Nephron progenitor cell (in vitro differentiated cells): ENCODE measurements at regions not wholly inside any gene's neighbourhood (a gene's known extent, or its start where the extent isn't known, plus 50 kb on each side); places are given as distances from the start of the nearest gene placed in this dataset.
A peak's percentile ranks its signal among the peaks of the same experiment; 100 is the strongest.

Source experiments
- DNase-seq: peaks from one replicate; pipeline ENCODE4 v3.0.0; 2021
- H3K27ac Mint-ChIP-seq: 2 replicates; pipeline ENCODE4 v1.8.0; 2021; ENCODE audit warnings: mild to moderate bottlenecking, moderate library complexity, mixed read lengths
- H3K27me3 Mint-ChIP-seq: 2 replicates; pipeline ENCODE4 v1.8.0; 2021; ENCODE audit warnings: mild to moderate bottlenecking, low read depth, mixed read lengths; ENCODE audit not compliant: poor library complexity
- H3K36me3 Mint-ChIP-seq: 2 replicates; pipeline ENCODE4 v1.8.0; 2021; ENCODE audit warnings: low read depth, mixed read lengths
- H3K4me1 Mint-ChIP-seq: 2 replicates; pipeline ENCODE4 v1.8.0; 2021; ENCODE audit warnings: mixed read lengths
- H3K4me3 Mint-ChIP-seq: 2 replicates; pipeline ENCODE4 v1.8.0; 2021; ENCODE audit warnings: mild to moderate bottlenecking, moderate library complexity, mixed read lengths
- H3K9me3 Mint-ChIP-seq: 2 replicates; pipeline ENCODE4 v1.8.0; 2021; ENCODE audit warnings: mild to moderate bottlenecking, moderate library complexity, mixed read lengths
- CTCF ChIP-seq: fragments of 200-600 bp; sonication (generic); IDR thresholded peaks from 2 replicates; pipeline ENCODE4 v1.5.0; 2021; ENCODE audit warnings: antibody characterized with exemption

- Mint-ChIP-seq H3K27me3 (no peaks in the 10 kb centered on the region), H3K9me3 (peaks cover 7% of the 10 kb centered on the region), H3K36me3 (no peaks in the 10 kb centered on the region), H3K27ac (peak overlapping the region; percentile 93), H3K4me1 (peaks cover 28% of the 10 kb centered on the region), H3K4me3 (no peak overlapping the region)
- DNase-seq = no peak
- TF ChIP-seq CTCF = no peak
Observed at GRCh38 chr5:124948754-124949275, 202.4 kb upstream of the ZNF608 start.

- Mint-ChIP-seq H3K27me3 (no peaks in the 10 kb centered on the region), H3K4me3 (no peak overlapping the region), H3K9me3 (peaks cover 7% of the 10 kb centered on the region), H3K27ac (no peak overlapping the region), H3K4me1 (peaks cover 28% of the 10 kb centered on the region), H3K36me3 (no peaks in the 10 kb centered on the region)
- no peak for DNase-seq
- no peak for TF ChIP-seq CTCF
Observed at GRCh38 chr5:124949862-124950261, 203.4 kb upstream of the ZNF608 start.

- no peak for TF ChIP-seq CTCF
- no peak for DNase-seq
- H3K27me3 Mint-ChIP-seq = no peaks in the 10 kb centered on the region
- no peak overlapping the region for H3K4me3 Mint-ChIP-seq
- H3K27ac Mint-ChIP-seq = no peak overlapping the region
- H3K4me1 Mint-ChIP-seq = peaks cover 34% of the 10 kb centered on the region
- H3K36me3 Mint-ChIP-seq = no peaks in the 10 kb centered on the region
- H3K9me3 Mint-ChIP-seq = peaks cover 7% of the 10 kb centered on the region
Observed at GRCh38 chr5:124951105-124951504, 204.7 kb upstream of the ZNF608 start.

- H3K27ac Mint-ChIP-seq = peak overlapping the region; percentile 54
Observed at GRCh38 chr5:124951661-124952060, 205.2 kb upstream of the ZNF608 start.

DNA sequence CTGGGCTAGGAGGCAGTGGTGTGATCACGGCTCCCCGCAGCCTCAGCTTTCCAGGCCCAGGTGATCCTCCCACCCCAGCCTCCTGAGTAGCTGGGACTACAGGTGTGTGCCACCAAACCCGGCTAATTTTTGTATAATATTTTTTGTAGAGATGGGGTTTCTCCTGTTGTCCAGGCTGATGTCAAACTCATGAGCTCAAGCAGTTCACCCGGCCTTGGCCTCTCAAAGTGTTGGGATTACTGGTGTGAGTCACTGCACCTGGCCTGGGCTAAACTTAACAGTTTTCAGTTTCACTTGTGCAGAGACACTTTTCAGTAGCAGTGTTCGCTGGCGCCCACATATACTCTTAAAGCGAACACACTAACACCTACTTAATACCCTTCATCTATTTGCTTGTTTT is 205.6 kb upstream of the ZNF608 start:
- no peaks in the 10 kb centered on the region for H3K36me3 Mint-ChIP-seq
- no peak for DNase-seq
- TF ChIP-seq CTCF = no peak
- H3K9me3 Mint-ChIP-seq = peaks cover 4% of the 10 kb centered on the region
- H3K4me3 Mint-ChIP-seq = no peak overlapping the region
- peaks cover 35% of the 10 kb centered on the region for H3K4me1 Mint-ChIP-seq
- H3K27ac Mint-ChIP-seq = no peak overlapping the region
- H3K27me3 Mint-ChIP-seq = no peaks in the 10 kb centered on the region

More at GRCh38 chr5:124951661-124952060, 205.2 kb upstream of the ZNF608 start:
- peaks cover 34% of the 10 kb centered on the region for H3K4me1 Mint-ChIP-seq
- TF ChIP-seq CTCF = no peak
- no peaks in the 10 kb centered on the region for H3K27me3 Mint-ChIP-seq
- peaks cover 7% of the 10 kb centered on the region for H3K9me3 Mint-ChIP-seq
- H3K36me3 Mint-ChIP-seq = no peaks in the 10 kb centered on the region
- no peak for DNase-seq
- H3K4me3 Mint-ChIP-seq = no peak overlapping the region

DNA sequence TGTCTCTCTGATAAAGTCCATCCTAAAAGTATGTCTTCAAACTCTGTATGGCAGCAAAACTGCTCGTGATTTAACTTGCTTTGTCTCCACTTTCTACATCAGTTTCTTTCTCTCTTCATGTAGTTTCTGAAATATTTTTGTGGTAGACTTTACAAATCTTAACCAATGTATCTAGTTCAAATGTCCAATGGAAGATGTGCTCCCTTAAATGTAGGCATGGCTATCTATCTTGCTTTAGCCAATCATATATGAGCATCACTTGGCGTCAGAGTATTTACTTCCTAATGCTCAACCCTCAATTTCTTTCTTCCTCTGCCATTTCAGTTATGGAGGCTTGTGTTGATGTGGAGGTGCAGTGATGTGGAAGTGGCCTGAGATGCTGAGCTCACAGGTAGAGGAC is 206.1 kb upstream of the ZNF608 start:
- no peaks in the 10 kb centered on the region for H3K27me3 Mint-ChIP-seq
- no peak for DNase-seq
- H3K27ac Mint-ChIP-seq = no peak overlapping the region
- no peaks in the 10 kb centered on the region for H3K36me3 Mint-ChIP-seq
- no peak overlapping the region for H3K4me3 Mint-ChIP-seq
- peaks cover 35% of the 10 kb centered on the region for H3K4me1 Mint-ChIP-seq
- TF ChIP-seq CTCF = no peak
- H3K9me3 Mint-ChIP-seq = no peaks in the 10 kb centered on the region
